Esophagus muscularis mucosa (tissue), 3 donors: ENCODE measurements at regions not wholly inside any gene's neighbourhood (a gene's known extent, or its start where the extent isn't known, plus 50 kb on each side); places are given as distances from the start of the nearest gene placed in this dataset.

Experiments
- POLR2AphosphoS5 ChIP-seq, 2 donors: sonication (generic); formaldehyde crosslinking; IDR thresholded peaks; one replicate each; pipeline ENCODE4 v1.6.1; 2017; ENCODE audit warnings: antibody characterized with exemption in 2 of 2
- TF ChIP-seq, protein P1 (sequence below), 3 experiments: fragments of 200-600 bp in 2 of 3; fragments of 450-650 bp in 1 of 3; sonication (generic) in 2 of 3; IDR thresholded peaks; one replicate each; pipeline ENCODE4 v1.5.1; 2017 to 2019; ENCODE audit warnings: antibody characterized with exemption in 3 of 3, mild to moderate bottlenecking in 2 of 3, moderate library complexity in 1 of 3

DNA sequence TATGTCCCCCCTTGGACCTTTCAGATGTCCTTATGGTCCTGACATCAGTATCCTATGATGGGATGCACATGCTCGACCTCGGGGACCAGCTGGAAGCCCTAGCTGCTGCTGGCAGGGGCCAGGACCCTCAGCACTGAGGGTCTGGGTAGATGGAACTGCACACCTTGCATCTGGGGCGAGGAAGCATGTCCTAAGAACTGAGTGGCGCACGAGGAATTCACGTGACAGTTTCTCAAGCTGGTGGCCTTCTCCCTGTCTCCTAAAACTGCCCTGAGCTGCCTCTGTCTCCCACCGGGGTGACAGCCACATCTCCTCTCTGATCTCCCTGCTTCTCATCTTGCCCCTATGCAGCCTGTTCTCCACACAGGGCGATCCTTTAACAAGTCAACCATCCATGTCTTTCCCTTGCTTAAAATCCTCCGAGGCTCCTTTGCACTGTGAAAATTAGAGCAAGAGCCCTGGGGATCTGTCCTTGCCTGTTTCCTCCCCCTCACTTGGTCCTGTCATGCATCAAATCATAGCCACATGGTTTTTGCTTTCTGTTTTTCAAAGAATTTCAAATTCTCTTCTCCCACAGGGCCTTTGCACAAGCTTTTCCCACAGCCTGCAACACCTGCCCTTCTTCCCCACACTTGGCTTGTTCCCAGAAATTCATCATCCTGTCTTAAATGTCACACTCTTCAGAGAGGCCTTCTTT, 107.7 kb downstream of the CDH26 start:
- TF ChIP-seq, protein P1, sequence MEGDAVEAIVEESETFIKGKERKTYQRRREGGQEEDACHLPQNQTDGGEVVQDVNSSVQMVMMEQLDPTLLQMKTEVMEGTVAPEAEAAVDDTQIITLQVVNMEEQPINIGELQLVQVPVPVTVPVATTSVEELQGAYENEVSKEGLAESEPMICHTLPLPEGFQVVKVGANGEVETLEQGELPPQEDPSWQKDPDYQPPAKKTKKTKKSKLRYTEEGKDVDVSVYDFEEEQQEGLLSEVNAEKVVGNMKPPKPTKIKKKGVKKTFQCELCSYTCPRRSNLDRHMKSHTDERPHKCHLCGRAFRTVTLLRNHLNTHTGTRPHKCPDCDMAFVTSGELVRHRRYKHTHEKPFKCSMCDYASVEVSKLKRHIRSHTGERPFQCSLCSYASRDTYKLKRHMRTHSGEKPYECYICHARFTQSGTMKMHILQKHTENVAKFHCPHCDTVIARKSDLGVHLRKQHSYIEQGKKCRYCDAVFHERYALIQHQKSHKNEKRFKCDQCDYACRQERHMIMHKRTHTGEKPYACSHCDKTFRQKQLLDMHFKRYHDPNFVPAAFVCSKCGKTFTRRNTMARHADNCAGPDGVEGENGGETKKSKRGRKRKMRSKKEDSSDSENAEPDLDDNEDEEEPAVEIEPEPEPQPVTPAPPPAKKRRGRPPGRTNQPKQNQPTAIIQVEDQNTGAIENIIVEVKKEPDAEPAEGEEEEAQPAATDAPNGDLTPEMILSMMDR (IDR thresholded peaks at IDR 0.05), result no peak
- TF ChIP-seq POLR2AphosphoS5 (IDR thresholded peaks at IDR 0.05), result no peak
